SJCRH30 (cell line): ENCODE measurements at regions not wholly inside any gene's neighbourhood (a gene's known extent, or its start where the extent isn't known, plus 50 kb on each side); places are given as distances from the start of the nearest gene placed in this dataset.

Experiments used
- DNase-seq, 2 experiments: peaks; one replicate each; pipeline ENCODE4 v3.0.0-alpha.2; 2015 to 2020
- H3K27ac ChIP-seq: fragments of 250-450 bp; sonication (Bioruptor Pico); 2 replicates; pipeline ENCODE4 v1.5.1; 2020; ENCODE audit warnings: mild to moderate bottlenecking, moderate library complexity
- H3K27me3 ChIP-seq: fragments of 250-450 bp; sonication (Bioruptor Pico); 2 replicates; pipeline ENCODE4 v1.5.1; 2020; ENCODE audit warnings: mild to moderate bottlenecking, moderate library complexity
- H3K36me3 ChIP-seq: fragments of 250-450 bp; sonication (Bioruptor Pico); 2 replicates; pipeline ENCODE4 v1.5.1; 2020; ENCODE audit warnings: mild to moderate bottlenecking, moderate library complexity
- H3K4me1 ChIP-seq: fragments of 250-450 bp; sonication (Bioruptor Pico); 2 replicates; pipeline ENCODE4 v1.5.1; 2020; ENCODE audit warnings: mild to moderate bottlenecking, moderate library complexity
- H3K4me3 ChIP-seq: fragments of 250-450 bp; sonication (Bioruptor Pico); 2 replicates; pipeline ENCODE4 v1.5.1; 2020; ENCODE audit warnings: mild to moderate bottlenecking, moderate library complexity
- H3K9me3 ChIP-seq: fragments of 250-450 bp; sonication (Bioruptor Pico); replicated peaks from 2 replicates; pipeline ENCODE4 v1.5.1; 2020; ENCODE audit warnings: mild to moderate bottlenecking, moderate library complexity

DNA sequence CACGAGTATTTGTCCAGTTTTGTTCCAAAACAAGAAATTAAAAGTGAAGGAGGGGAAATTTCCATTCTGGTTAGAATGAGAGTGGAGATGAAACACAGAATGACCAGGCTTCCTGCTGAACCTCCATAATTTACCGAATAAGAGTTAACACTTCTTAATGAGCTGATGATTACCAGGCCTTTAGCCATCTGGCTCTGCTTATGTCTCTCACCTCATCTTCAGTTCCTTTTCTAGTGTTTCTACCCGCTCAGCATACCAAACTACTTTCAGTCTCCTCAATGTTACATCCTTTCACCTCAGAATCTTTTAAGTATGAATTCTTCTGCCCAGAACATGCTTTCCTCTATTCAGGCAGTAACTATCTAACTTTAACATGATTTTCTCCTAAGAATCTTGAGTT, 209.0 kb upstream of the RSPO3 start:
- H3K27ac ChIP-seq, result no peak overlapping the region
- DNase-seq, result no peak
- H3K27me3 ChIP-seq, result no peaks in the 10 kb centered on the region
- no peaks in the 10 kb centered on the region for H3K4me1 ChIP-seq
- no peak overlapping the region for H3K4me3 ChIP-seq
- no peaks in the 10 kb centered on the region for H3K36me3 ChIP-seq
- H3K9me3 ChIP-seq, result no peaks in the 10 kb centered on the region

DNA sequence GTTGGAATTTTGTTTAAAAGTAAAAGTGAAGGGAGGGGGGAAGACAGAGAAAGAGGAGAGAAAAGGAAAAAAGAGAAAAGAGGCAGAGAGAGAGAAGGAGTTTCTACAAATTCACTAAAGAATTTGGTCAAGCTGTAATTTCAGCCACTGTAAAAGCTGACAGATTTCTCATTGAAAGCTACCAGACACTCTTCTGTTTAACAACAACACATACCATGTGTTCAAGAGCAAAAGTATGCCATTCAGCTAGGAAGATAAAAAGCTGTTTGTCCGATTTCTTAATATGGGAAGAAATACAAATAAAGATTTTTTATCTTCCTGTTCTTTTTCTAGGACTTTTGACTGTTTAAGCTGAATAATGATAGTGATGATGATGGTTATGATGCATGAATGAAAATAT, 204.8 kb upstream of the RSPO3 start:
- H3K36me3 ChIP-seq, result no peaks in the 10 kb centered on the region
- no peaks in the 10 kb centered on the region for H3K9me3 ChIP-seq
- no peak overlapping the region for H3K27ac ChIP-seq
- no peak for DNase-seq
- H3K4me1 ChIP-seq, result no peaks in the 10 kb centered on the region
- no peak overlapping the region for H3K4me3 ChIP-seq
- H3K27me3 ChIP-seq, result 0 out of 2 replicates have a peak, but pooled peaks cover 2% of the 10 kb centered on the region

GRCh38 chr6:126914172-126914571, 204.3 kb upstream of the RSPO3 start:
- 0 out of 2 replicates have a peak, but pooled peaks cover 2% of the 10 kb centered on the region for H3K27me3 ChIP-seq
- DNase-seq, result no peak
- no peaks in the 10 kb centered on the region for H3K4me1 ChIP-seq
- no peak overlapping the region for H3K27ac ChIP-seq
- no peaks in the 10 kb centered on the region for H3K36me3 ChIP-seq
- H3K9me3 ChIP-seq, result no peaks in the 10 kb centered on the region
- no peak overlapping the region for H3K4me3 ChIP-seq

GRCh38 chr6:126914801-126915200, 203.7 kb upstream of the RSPO3 start:
- no peak for DNase-seq
- no peaks in the 10 kb centered on the region for H3K36me3 ChIP-seq
- H3K27ac ChIP-seq, result no peak overlapping the region
- no peaks in the 10 kb centered on the region for H3K9me3 ChIP-seq
- 0 out of 2 replicates have a peak, but pooled peaks cover 2% of the 10 kb centered on the region for H3K27me3 ChIP-seq
- no peaks in the 10 kb centered on the region for H3K4me1 ChIP-seq
- H3K4me3 ChIP-seq, result no peak overlapping the region

GRCh38 chr6:126919947-126920346, 198.5 kb upstream of the RSPO3 start:
- no peak overlapping the region for H3K27ac ChIP-seq
- no peak for DNase-seq
- H3K4me1 ChIP-seq, result no peaks in the 10 kb centered on the region
- H3K36me3 ChIP-seq, result no peaks in the 10 kb centered on the region
- H3K27me3 ChIP-seq, result 0 out of 2 replicates have a peak, but pooled peaks cover 2% of the 10 kb centered on the region
- H3K4me3 ChIP-seq, result no peak overlapping the region
- no peaks in the 10 kb centered on the region for H3K9me3 ChIP-seq

- DNase-seq, result no peak
- no peak overlapping the region for H3K27ac ChIP-seq
- peaks cover 3% of the 10 kb centered on the region; the same call in 1 of the 2 replicates for H3K4me1 ChIP-seq
- H3K36me3 ChIP-seq, result no peaks in the 10 kb centered on the region
- H3K27me3 ChIP-seq, result no peaks in the 10 kb centered on the region
- no peak overlapping the region for H3K4me3 ChIP-seq
- no peaks in the 10 kb centered on the region for H3K9me3 ChIP-seq
These were observed 194.7 kb upstream of the RSPO3 start for GRCh38 chr6:126923807-126924206.

DNA sequence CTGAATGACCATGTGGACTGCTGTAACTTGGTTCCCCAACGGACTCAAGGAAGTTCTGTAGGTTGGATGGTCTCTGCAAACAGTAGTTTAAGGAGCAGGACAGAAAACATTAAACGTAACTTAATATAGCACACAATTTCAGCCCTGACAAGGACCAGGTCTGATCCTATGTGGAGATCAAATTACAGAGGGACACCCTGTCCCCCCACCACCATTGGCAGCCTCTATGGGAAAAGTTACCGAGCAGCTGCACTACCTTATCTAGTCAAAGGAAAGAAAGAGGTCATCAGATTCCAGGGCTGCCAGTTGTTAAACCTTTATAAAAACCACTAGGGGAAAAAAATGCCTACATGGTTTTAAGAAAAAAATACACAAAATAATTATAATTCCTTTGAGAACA, 191.5 kb upstream of the RSPO3 start:
- peak; percentile 26 to 50 for DNase-seq
- no peaks in the 10 kb centered on the region for H3K27me3 ChIP-seq
- H3K36me3 ChIP-seq, result no peaks in the 10 kb centered on the region
- no peak overlapping the region for H3K27ac ChIP-seq
- no peak overlapping the region for H3K4me3 ChIP-seq
- peaks cover 3% of the 10 kb centered on the region; the same call in 1 of the 2 replicates for H3K4me1 ChIP-seq
- no peaks in the 10 kb centered on the region for H3K9me3 ChIP-seq

DNA sequence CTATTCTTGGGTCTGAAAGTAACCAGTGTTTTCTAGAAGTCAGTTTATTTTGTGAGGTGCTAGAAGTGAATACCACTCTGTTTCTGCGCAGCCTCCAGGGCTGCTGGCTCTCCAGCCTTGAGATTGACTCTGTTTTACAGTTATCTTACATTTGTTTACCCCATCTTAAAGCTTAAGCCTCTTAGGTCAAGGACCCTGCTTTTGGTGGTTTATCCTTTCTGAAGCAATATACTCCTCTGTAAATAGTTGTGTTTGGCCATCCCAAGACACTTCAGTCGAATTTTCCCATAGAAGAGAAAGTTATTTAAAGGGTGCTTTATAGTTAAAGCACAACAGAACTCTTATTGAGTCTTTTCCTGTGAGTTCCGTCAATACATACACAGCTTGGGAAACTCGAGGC, 190.6 kb upstream of the RSPO3 start:
- no peaks in the 10 kb centered on the region for H3K9me3 ChIP-seq
- H3K36me3 ChIP-seq, result no peaks in the 10 kb centered on the region
- H3K4me3 ChIP-seq, result no peak overlapping the region
- H3K27me3 ChIP-seq, result no peaks in the 10 kb centered on the region
- H3K4me1 ChIP-seq, result peaks cover 3% of the 10 kb centered on the region; the same call in 1 of the 2 replicates
- no peak overlapping the region for H3K27ac ChIP-seq
- no peak for DNase-seq

GRCh38 chr6:126937426-126937825, 181.0 kb upstream of the RSPO3 start:
- Histone ChIP-seq H3K4me3 (no peak overlapping the region), H3K27ac (no peak overlapping the region)
- DNase-seq, result no peak

DNA sequence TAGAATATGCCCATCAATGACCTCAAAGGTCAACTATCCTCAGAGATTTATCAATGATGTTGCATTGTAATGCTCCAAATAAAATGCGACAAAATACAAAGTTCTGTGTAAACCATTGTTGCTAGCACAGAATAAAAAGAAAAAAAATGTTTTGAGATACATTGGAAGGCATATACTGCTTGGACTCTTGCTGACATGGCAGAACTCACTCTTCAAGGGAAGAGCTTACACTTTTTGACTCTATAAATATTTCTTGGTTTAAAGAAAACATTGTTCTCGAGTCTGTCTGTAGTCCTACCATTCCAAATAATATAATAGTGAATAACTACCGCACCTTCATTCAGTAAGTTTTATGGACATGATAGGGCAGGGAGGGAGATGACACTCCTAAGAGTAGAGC, 178.7 kb upstream of the RSPO3 start:
- H3K36me3 ChIP-seq, result no peaks in the 10 kb centered on the region
- no peak overlapping the region for H3K27ac ChIP-seq
- DNase-seq, result no peak
- no peak overlapping the region for H3K4me3 ChIP-seq
- no peaks in the 10 kb centered on the region for H3K27me3 ChIP-seq
- H3K9me3 ChIP-seq, result no peaks in the 10 kb centered on the region
- H3K4me1 ChIP-seq, result no peaks in the 10 kb centered on the region

More at GRCh38 chr6:126937426-126937825, 181.0 kb upstream of the RSPO3 start:
- Histone ChIP-seq H3K36me3 (no peaks in the 10 kb centered on the region), H3K4me1 (no peaks in the 10 kb centered on the region), H3K27me3 (no peaks in the 10 kb centered on the region), H3K9me3 (no peaks in the 10 kb centered on the region)

DNA sequence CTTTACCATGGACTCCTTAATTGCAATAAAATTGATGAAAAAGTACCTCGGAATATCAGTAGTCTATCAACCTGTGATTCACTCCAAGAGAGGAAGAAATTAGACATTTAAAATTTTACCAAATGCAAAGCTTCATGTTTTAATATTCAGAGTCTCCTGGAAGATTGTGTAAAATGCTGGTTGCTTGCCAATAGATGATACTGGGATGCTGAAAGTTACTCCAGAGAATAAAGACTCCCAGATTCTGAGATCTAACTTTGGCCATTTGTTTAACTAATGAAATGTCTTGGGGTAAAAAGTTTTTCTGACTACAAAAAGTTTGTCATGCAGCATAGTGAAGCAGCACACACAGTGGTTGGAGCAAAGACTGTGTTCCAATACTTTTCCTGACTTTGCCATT, 176.7 kb upstream of the RSPO3 start:
- Histone ChIP-seq H3K36me3 (no peaks in the 10 kb centered on the region), H3K27ac (no peak overlapping the region), H3K27me3 (no peaks in the 10 kb centered on the region), H3K9me3 (no peaks in the 10 kb centered on the region), H3K4me3 (no peak overlapping the region), H3K4me1 (no peaks in the 10 kb centered on the region)
- DNase-seq, result no peak

- no peak for DNase-seq
- no peak overlapping the region for H3K27ac ChIP-seq
- no peak overlapping the region for H3K4me3 ChIP-seq
- H3K9me3 ChIP-seq, result no peaks in the 10 kb centered on the region
- H3K36me3 ChIP-seq, result no peaks in the 10 kb centered on the region
- H3K4me1 ChIP-seq, result no peaks in the 10 kb centered on the region
- no peaks in the 10 kb centered on the region for H3K27me3 ChIP-seq
These were observed 174.0 kb upstream of the RSPO3 start for GRCh38 chr6:126944512-126944911.

- Histone ChIP-seq H3K9me3 (no peaks in the 10 kb centered on the region), H3K4me3 (no peak overlapping the region), H3K4me1 (no peaks in the 10 kb centered on the region), H3K27me3 (no peaks in the 10 kb centered on the region), H3K27ac (no peak overlapping the region), H3K36me3 (no peaks in the 10 kb centered on the region)
- no peak for DNase-seq
These were observed 173.3 kb upstream of the RSPO3 start for GRCh38 chr6:126945150-126945685.

DNA sequence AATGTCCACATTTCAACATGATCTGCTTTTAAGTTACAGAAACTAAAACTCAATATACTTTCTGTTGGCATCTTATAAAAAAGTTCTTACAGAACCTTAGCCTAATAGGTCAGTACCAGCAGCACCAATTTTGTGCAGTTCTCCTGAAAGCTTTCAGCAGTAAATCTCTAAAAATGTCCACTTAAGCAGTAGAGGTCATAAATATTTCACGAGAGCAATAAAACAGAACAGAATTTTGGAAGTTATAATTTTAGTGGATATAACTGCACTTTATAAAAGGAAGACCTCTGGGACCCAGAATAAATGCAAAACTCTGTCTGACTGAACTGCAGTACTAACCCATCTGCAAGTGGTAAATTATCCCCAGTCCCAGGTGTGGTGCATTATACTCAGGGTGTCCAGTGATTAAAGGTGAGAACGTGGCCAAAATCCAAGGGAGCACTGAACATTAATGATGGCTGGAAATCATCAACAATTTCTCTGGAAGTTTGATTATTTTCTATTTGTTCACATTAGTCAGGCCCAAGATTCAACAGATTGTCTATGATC, 172.6 kb upstream of the RSPO3 start:
- Histone ChIP-seq H3K36me3 (no peaks in the 10 kb centered on the region), H3K27me3 (no peaks in the 10 kb centered on the region), H3K4me1 (no peaks in the 10 kb centered on the region), H3K27ac (no peak overlapping the region), H3K9me3 (no peaks in the 10 kb centered on the region), H3K4me3 (no peak overlapping the region)
- DNase-seq, result no peak

DNA sequence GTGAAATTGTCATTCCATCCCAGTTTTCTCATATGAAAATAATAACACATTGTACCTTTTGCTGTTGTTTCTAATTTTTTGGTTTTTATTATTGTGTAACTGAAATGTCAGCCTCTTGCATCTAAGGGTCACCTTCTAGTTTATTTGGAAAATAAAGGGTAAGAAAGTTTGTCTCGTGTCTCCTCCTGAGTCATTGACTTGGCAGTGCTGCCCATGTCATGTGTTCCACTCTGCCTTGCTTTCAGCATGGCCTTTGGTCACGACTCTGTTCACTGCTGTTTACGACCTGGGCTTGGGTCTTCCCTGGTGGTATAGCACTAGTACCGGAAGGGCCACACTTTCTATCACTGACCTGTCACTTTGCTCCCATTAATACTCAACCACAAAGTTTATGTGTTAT, 171.4 kb upstream of the RSPO3 start:
- H3K9me3 ChIP-seq, result no peaks in the 10 kb centered on the region
- no peaks in the 10 kb centered on the region for H3K4me1 ChIP-seq
- H3K27me3 ChIP-seq, result no peaks in the 10 kb centered on the region
- no peak overlapping the region for H3K4me3 ChIP-seq
- no peak for DNase-seq
- H3K27ac ChIP-seq, result no peak overlapping the region
- H3K36me3 ChIP-seq, result no peaks in the 10 kb centered on the region

GRCh38 chr6:126949786-126950185, 168.7 kb upstream of the RSPO3 start:
- no peak for DNase-seq
- Histone ChIP-seq H3K36me3 (no peaks in the 10 kb centered on the region), H3K27ac (no peak overlapping the region), H3K4me1 (no peaks in the 10 kb centered on the region), H3K27me3 (no peaks in the 10 kb centered on the region), H3K9me3 (no peaks in the 10 kb centered on the region), H3K4me3 (no peak overlapping the region)
